ENCODE measurements at regions not wholly inside any gene's neighbourhood (a gene's known extent, or its start where the extent isn't known, plus 50 kb on each side); places are given as distances from the start of the nearest gene placed in this dataset.

GRCh38 chr13:56347014-56347413 is 793.7 kb upstream of the PRR20A start:
- Mint-ChIP-seq H3K27ac (no peak overlapping the region), H3K4me1 (ENCODE audit: unreplicated experiment) (no peaks in the 10 kb centered on the region), H3K4me3 (no peak overlapping the region), H3K27me3 (no peaks in the 10 kb centered on the region), H3K36me3 (no peaks in the 10 kb centered on the region), H3K9me3 (peaks cover 5% of the 10 kb centered on the region)
- DNase-seq (ENCODE audit: extremely low spot score, unreplicated experiment) = no peak
- TF ChIP-seq CTCF (conservative IDR thresholded peaks at IDR 0.05) = no peak

- DNase-seq (ENCODE audit: extremely low spot score, unreplicated experiment) = no peak
- Mint-ChIP-seq H3K36me3 (no peaks in the 10 kb centered on the region), H3K27ac (no peak overlapping the region), H3K4me3 (no peak overlapping the region), H3K9me3 (no peaks in the 10 kb centered on the region), H3K4me1 (ENCODE audit: unreplicated experiment) (no peaks in the 10 kb centered on the region), H3K27me3 (no peaks in the 10 kb centered on the region)
- TF ChIP-seq CTCF (conservative IDR thresholded peaks at IDR 0.05) = no peak
Observed at GRCh38 chr13:56349866-56350265, 790.9 kb upstream of the PRR20A start.

GRCh38 chr13:56351041-56351440 is 789.7 kb upstream of the PRR20A start:
- Mint-ChIP-seq H3K4me3 (no peak overlapping the region), H3K36me3 (no peaks in the 10 kb centered on the region), H3K27ac (no peak overlapping the region), H3K4me1 (ENCODE audit: unreplicated experiment) (no peaks in the 10 kb centered on the region), H3K27me3 (no peaks in the 10 kb centered on the region), H3K9me3 (no peaks in the 10 kb centered on the region)
- TF ChIP-seq CTCF (conservative IDR thresholded peaks at IDR 0.05) = no peak
- DNase-seq (ENCODE audit: extremely low spot score, unreplicated experiment) = no peak

GRCh38 chr13:56352361-56352760 is 788.4 kb upstream of the PRR20A start:
- Mint-ChIP-seq H3K27me3 (no peaks in the 10 kb centered on the region), H3K4me1 (ENCODE audit: unreplicated experiment) (no peaks in the 10 kb centered on the region), H3K36me3 (no peaks in the 10 kb centered on the region), H3K4me3 (no peak overlapping the region), H3K27ac (no peak overlapping the region), H3K9me3 (no peaks in the 10 kb centered on the region)
- no peak for TF ChIP-seq CTCF (conservative IDR thresholded peaks at IDR 0.05)
- no peak for DNase-seq (ENCODE audit: extremely low spot score, unreplicated experiment)

DNA sequence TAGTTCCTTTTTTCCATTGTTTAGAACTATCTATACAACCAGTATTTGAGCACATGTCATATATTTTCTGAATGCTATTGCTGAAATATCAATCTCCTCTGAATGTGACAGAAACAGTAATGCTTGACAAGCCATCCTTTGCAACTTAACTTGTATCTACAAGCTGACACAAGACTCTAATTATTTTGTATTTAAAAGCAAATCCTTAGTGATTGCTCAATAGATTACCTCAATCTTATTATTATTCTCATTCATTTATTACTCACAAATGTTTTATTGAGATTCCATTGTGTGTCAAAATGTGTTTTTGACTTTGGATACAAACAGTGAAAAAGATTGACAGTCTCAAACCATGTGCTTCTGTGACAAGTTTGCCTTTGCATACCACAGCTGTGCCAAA is 787.8 kb upstream of the PRR20A start:
- Mint-ChIP-seq H3K4me1 (ENCODE audit: unreplicated experiment) (no peaks in the 10 kb centered on the region), H3K9me3 (no peaks in the 10 kb centered on the region), H3K36me3 (no peaks in the 10 kb centered on the region), H3K27ac (no peak overlapping the region), H3K27me3 (no peaks in the 10 kb centered on the region), H3K4me3 (no peak overlapping the region)
- no peak for DNase-seq (ENCODE audit: extremely low spot score, unreplicated experiment)
- TF ChIP-seq CTCF (conservative IDR thresholded peaks at IDR 0.05) = no peak

DNA sequence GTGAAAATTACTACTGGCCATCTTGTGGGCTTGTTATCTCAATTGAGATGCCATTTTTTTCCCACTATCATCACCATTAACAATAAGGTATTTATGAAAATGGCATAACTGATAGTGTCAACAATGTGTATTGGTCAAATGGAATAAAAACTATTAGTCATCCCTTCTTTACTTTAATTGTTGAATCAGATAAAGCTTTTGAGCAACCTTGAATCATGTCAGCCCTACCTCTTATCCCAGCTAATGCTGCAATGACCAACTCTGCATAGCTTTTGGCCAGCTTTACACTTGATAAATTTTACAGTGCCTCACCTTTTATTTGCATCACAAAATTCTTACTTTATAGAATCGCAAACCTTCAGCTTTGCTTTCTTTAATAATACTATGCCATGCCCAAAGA is 784.0 kb upstream of the PRR20A start:
- no peaks in the 10 kb centered on the region for H3K4me1 Mint-ChIP-seq (ENCODE audit: unreplicated experiment)
- H3K4me3 Mint-ChIP-seq = no peak overlapping the region
- no peak for TF ChIP-seq CTCF (conservative IDR thresholded peaks at IDR 0.05)
- no peak overlapping the region for H3K27ac Mint-ChIP-seq
- no peak for DNase-seq (ENCODE audit: extremely low spot score, unreplicated experiment)
- no peaks in the 10 kb centered on the region for H3K9me3 Mint-ChIP-seq
- H3K27me3 Mint-ChIP-seq = no peaks in the 10 kb centered on the region
- no peaks in the 10 kb centered on the region for H3K36me3 Mint-ChIP-seq

Measured in type B pancreatic cell (in vitro differentiated cells).